A549 (cell line): ENCODE measurements at regions not wholly inside any gene's neighbourhood (a gene's known extent, or its start where the extent isn't known, plus 50 kb on each side); places are given as distances from the start of the nearest gene placed in this dataset.

Source experiments
- ATAC-seq, 2 experiments: fragments of 200-7000 bp in 1 of 2; fragments of >200 bp in 1 of 2; cut with Nextera tagmentation in 1 of 2; cut with Tn5 transposase in 1 of 2; 3 replicates each; pipeline versions ENCODE4 v1.8.0 to v1.9.1; 2018 to 2020; ENCODE audit warnings: mild to moderate bottlenecking in 1 of 2, moderate library complexity in 1 of 2
- CTCF ChIA-PET: fragments of 300-600 bp; sonication (Branson Sonifier 250); formaldehyde crosslinking; extraction: SDS; loops from one replicate; lab custom pipeline; 2021; ENCODE audit warnings: antibody characterized with exemption, inconsistent platforms; lab: Yijun Ruan, JAX
- POLR2A ChIA-PET: fragments of 350-600 bp; formaldehyde crosslinking; extraction: SDS; loops from one replicate; lab custom pipeline; 2021; ENCODE audit warnings: antibody characterized with exemption, inconsistent platforms; lab: Yijun Ruan, JAX
- DNase-seq, 2 experiments: peaks; one replicate each; pipeline versions ENCODE4 v3.0.0 to v3.0.0-alpha.2; 2011 to 2016; ENCODE audit warnings: low read depth in 1 of 2, low spot score in 1 of 2
- FAIRE-seq: peaks from 2 replicates; lab custom pipeline; 2011; peaks lifted over from hg19 to GRCh38; lab: Jason Lieb, UNC
- H3K27ac ChIP-seq, 2 experiments: fragments of >200 bp; sonication (Bioruptor Twin); formaldehyde crosslinking; 3 replicates each; pipeline ENCODE4 v1.5.1; 2016 to 2017
- H3K4me1 ChIP-seq: fragments of >200 bp; sonication (Bioruptor Twin); formaldehyde crosslinking; 3 replicates; pipeline ENCODE4 v1.6.1; 2016
- H3K4me2 ChIP-seq: fragments of >200 bp; sonication (Bioruptor Twin); formaldehyde crosslinking; 3 replicates; pipeline ENCODE4 v1.6.1; 2016
- H3K4me3 ChIP-seq: fragments of >200 bp; sonication (Bioruptor Twin); formaldehyde crosslinking; 3 replicates; pipeline ENCODE4 v1.5.1; 2016
- H3K9me3 ChIP-seq: fragments of >200 bp; sonication (Bioruptor Twin); formaldehyde crosslinking; 3 replicates; pipeline ENCODE4 v1.6.1; 2016
- BHLHE40 ChIP-seq: IDR thresholded peaks from 2 replicates; pipeline ENCODE4 v1.6.1; 2012; ENCODE audit warnings: low read depth, low read length, inconsistent platforms
- CEBPB ChIP-seq, 2 experiments: fragments of >200 bp in 1 of 2; sonication (Bioruptor Twin) in 1 of 2; formaldehyde crosslinking in 1 of 2; IDR thresholded peaks; 2 replicates each; pipeline ENCODE4 v1.6.1; 2012 to 2016
- CHD4 ChIP-seq: fragments of 200-600 bp; sonication (generic); IDR thresholded peaks from 2 replicates; pipeline ENCODE4 v1.6.1; 2016; ENCODE audit warnings: antibody characterized with exemption, mild to moderate bottlenecking, borderline replicate concordance
- EHF ChIP-seq: fragments of 250-450 bp; sonication (Bioruptor Pico); IDR thresholded peaks from 2 replicates; pipeline ENCODE4 v1.5.0; 2020; ENCODE audit warnings: mild to moderate bottlenecking
- EP300 ChIP-seq, 2 experiments: fragments of >200 bp; sonication (Bioruptor Twin); formaldehyde crosslinking; IDR thresholded peaks; 2 replicates in 1 of 2; 3 replicates in 1 of 2; pipeline ENCODE4 v1.6.1; 2016 to 2017
- FOSB ChIP-seq: fragments of 250-450 bp; sonication (Bioruptor Pico); IDR thresholded peaks from 2 replicates; pipeline ENCODE4 v1.5.0; 2020; ENCODE audit warnings: mild to moderate bottlenecking, moderate library complexity
- GATA3 ChIP-seq: IDR thresholded peaks from 2 replicates; pipeline ENCODE4 v1.6.1; 2012; ENCODE audit warnings: borderline replicate concordance
- HDAC2 ChIP-seq: fragments of 200-600 bp; sonication (generic); IDR thresholded peaks from 2 replicates; pipeline ENCODE4 v1.6.1; 2016
- HEYL ChIP-seq: fragments of 250-450 bp; sonication (Bioruptor Pico); IDR thresholded peaks from 2 replicates; pipeline ENCODE4 v1.8.0; 2021; ENCODE audit warnings: mild to moderate bottlenecking, moderate library complexity
- HOXB13 ChIP-seq: fragments of 250-450 bp; sonication (Bioruptor Pico); IDR thresholded peaks from 2 replicates; pipeline ENCODE4 v1.5.0; 2020; ENCODE audit warnings: low read depth, mild to moderate bottlenecking, moderate library complexity
- JUNB ChIP-seq: fragments of >200 bp; sonication (Bioruptor Twin); formaldehyde crosslinking; IDR thresholded peaks from 2 replicates; pipeline ENCODE4 v1.6.1; 2016
- KDM1A ChIP-seq: fragments of 200-600 bp; sonication (generic); IDR thresholded peaks from 2 replicates; pipeline ENCODE4 v1.6.1; 2016; ENCODE audit warnings: low read depth, mild to moderate bottlenecking
- MAZ ChIP-seq: fragments of 150-350 bp; IDR thresholded peaks from 2 replicates; pipeline ENCODE4 v1.6.1; 2014; ENCODE audit warnings: antibody characterized with exemption, low read depth, low read length, borderline replicate concordance
- NFE2L2 ChIP-seq: fragments of 150-350 bp; conservative IDR thresholded peaks from 2 replicates; pipeline ENCODE4 v1.6.1; 2014; ENCODE audit warnings: low read length
- POLR2A ChIP-seq: IDR thresholded peaks from 2 replicates; pipeline ENCODE4 v1.6.1; 2012; ENCODE audit warnings: mild to moderate bottlenecking, low read length
- SMC3 ChIP-seq: fragments of >200 bp; sonication (Bioruptor Twin); formaldehyde crosslinking; IDR thresholded peaks from 3 replicates; pipeline ENCODE4 v1.6.1; 2018; ENCODE audit warnings: inconsistent platforms
- ZC3H11A ChIP-seq: fragments of 450-650 bp; IDR thresholded peaks from 2 replicates; pipeline ENCODE4 v1.6.1; 2014; ENCODE audit warnings: antibody characterized with exemption, mild to moderate bottlenecking
- ZFP36 ChIP-seq: fragments of 450-650 bp; IDR thresholded peaks from 2 replicates; pipeline ENCODE4 v1.6.1; 2014; ENCODE audit warnings: borderline replicate concordance; ENCODE audit not compliant: partially characterized antibody
- ZSCAN20 ChIP-seq: fragments of 250-450 bp; sonication (Bioruptor Pico); IDR thresholded peaks from 2 replicates; pipeline ENCODE4 v1.8.0; 2022; ENCODE audit warnings: mild to moderate bottlenecking, moderate library complexity
- WGBS: methylation state at CpG from one replicate; pipeline ENCODE4 v1.1.6; 2017; ENCODE audit errors: missing lambda C conversion rate; 5-methylcytosine and 5-hydroxymethylcytosine counted together
- TF ChIP-seq, protein P1 (sequence below): fragments of 250-450 bp; sonication (Bioruptor Pico); IDR thresholded peaks from 2 replicates; pipeline ENCODE4 v1.5.0; 2020; ENCODE audit warnings: low read depth, mild to moderate bottlenecking, moderate library complexity
- TF ChIP-seq, protein P2 (sequence below): fragments of 450-650 bp; IDR thresholded peaks from 2 replicates; pipeline ENCODE4 v1.6.1; 2014; ENCODE audit warnings: antibody characterized with exemption
- TF ChIP-seq, protein P3 (sequence below): fragments of >200 bp; sonication (Bioruptor Twin); formaldehyde crosslinking; IDR thresholded peaks from 2 replicates; pipeline ENCODE4 v1.6.1; 2016
- TF ChIP-seq, protein P4 (sequence below): fragments of >200 bp; sonication (Bioruptor Twin); formaldehyde crosslinking; IDR thresholded peaks from 3 replicates; pipeline ENCODE4 v1.6.1; 2016
- TF ChIP-seq, protein P5 (sequence below): fragments of 200-600 bp; sonication (generic); IDR thresholded peaks from 2 replicates; pipeline ENCODE4 v1.6.1; 2016; ENCODE audit warnings: antibody characterized with exemption, mild to moderate bottlenecking, moderate library complexity
- TF ChIP-seq, protein P6 (sequence below): fragments of >200 bp; sonication (Bioruptor Twin); formaldehyde crosslinking; IDR thresholded peaks from 3 replicates; pipeline ENCODE4 v1.5.1; 2016
- TF ChIP-seq, protein P7 (sequence below): IDR thresholded peaks from 2 replicates; pipeline ENCODE4 v1.6.1; 2012

DNA sequence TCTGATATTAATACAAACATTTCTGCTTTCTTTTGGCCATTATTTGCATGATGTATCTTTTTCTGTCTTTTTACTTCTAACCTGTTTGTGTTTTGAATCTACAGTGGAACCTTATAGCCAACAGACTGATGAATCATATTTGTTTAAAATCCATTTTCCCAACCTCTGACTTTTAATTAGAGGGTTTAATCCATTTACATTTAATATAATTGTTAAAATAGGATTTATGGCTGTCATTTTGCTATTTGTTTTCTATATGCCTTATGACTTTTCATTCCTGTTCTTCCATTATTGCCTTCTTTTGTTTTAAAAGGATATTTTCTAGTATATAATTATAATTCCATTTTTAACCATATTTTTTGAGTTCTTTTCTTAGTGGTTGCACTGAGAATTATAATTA is 286.1 kb downstream of the ZNF621 start (continued):
- TF ChIP-seq, protein P1, sequence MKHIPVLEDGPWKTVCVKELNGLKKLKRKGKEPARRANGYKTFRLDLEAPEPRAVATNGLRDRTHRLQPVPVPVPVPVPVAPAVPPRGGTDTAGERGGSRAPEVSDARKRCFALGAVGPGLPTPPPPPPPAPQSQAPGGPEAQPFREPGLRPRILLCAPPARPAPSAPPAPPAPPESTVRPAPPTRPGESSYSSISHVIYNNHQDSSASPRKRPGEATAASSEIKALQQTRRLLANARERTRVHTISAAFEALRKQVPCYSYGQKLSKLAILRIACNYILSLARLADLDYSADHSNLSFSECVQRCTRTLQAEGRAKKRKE (CRISPR knock-in tag) = no peak
- no peak for TF ChIP-seq GATA3

DNA sequence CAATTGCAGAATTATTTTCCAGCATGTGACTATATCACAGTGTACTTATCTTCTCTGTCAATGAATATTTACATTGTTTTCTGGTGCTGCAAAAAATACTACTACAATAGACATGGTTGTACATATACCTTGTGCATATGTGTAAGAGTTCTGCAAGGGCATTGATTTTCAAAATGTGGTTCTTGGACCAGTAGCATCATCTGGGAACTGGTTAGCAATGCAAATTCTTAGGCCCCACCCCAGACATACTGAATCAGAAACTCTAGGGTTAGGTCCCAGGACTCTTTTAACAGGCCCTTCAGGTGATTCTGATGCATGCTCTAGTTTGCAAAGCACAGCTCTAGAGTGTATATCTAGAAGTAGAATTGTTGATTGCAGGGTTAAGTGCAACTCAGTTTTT is 292.3 kb downstream of the ZNF621 start:
- Histone ChIP-seq H3K27ac (no peak overlapping the region), H3K4me3 (no peak overlapping the region), H3K9me3 (0 out of 3 replicates have a peak, but pooled peaks cover under 1% of the 10 kb centered on the region), H3K4me2 (no peak overlapping the region), H3K4me1 (no peaks in the 10 kb centered on the region)
- ChIA-PET CTCF (no interaction called here), POLR2A (no interaction called here)
- TF ChIP-seq, protein P2, sequence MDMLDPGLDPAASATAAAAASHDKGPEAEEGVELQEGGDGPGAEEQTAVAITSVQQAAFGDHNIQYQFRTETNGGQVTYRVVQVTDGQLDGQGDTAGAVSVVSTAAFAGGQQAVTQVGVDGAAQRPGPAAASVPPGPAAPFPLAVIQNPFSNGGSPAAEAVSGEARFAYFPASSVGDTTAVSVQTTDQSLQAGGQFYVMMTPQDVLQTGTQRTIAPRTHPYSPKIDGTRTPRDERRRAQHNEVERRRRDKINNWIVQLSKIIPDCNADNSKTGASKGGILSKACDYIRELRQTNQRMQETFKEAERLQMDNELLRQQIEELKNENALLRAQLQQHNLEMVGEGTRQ = no peak
- TF ChIP-seq ZSCAN20 = no peak
- TF ChIP-seq, protein P3, sequence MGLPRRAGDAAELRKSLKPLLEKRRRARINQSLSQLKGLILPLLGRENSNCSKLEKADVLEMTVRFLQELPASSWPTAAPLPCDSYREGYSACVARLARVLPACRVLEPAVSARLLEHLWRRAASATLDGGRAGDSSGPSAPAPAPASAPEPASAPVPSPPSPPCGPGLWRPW = no peak
- no peak for TF ChIP-seq KDM1A
- TF ChIP-seq HEYL (CRISPR knock-in tag) = no peak
- no peak for TF ChIP-seq HOXB13
- TF ChIP-seq POLR2A = no peak
- no peak for TF ChIP-seq EP300 (IDR thresholded peaks at IDR 0.05)
- ATAC-seq (no peak), FAIRE-seq (no peak), DNase-seq (no peak)

DNA sequence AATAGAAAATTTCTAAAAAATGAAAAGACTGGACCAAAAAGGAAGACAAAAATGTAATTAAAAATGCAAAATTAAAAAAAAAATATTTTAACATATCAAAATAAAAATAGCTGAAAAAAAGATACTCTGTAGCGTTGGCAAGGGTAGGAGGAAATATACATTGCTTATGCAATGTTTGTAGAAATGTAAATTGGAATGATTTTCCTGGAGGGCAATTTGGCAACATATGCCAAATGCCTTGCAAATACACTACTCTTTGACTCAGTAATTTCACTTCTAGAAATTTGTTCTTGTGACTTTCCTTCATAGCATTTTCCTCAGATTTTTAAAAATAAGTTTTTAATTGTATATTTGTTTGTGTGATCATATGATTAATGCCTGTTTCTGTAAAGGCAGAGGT is 296.6 kb downstream of the ZNF621 start:
- WGBS = 60% methylated on average over 1 of the region's 1 CpG
- TF ChIP-seq EHF (CRISPR knock-in tag) (no peak), ZFP36 (no peak), ZSCAN20 (no peak), POLR2A (no peak), SMC3 (no peak), HEYL (CRISPR knock-in tag) (no peak), CHD4 (no peak), ZC3H11A (no peak), BHLHE40 (no peak), HDAC2 (no peak), MAZ (no peak), JUNB (no peak), FOSB (CRISPR knock-in tag) (no peak), CEBPB (IDR thresholded peaks at IDR 0.05) (no peak), NFE2L2 (no peak)
- TF ChIP-seq, protein P4, sequence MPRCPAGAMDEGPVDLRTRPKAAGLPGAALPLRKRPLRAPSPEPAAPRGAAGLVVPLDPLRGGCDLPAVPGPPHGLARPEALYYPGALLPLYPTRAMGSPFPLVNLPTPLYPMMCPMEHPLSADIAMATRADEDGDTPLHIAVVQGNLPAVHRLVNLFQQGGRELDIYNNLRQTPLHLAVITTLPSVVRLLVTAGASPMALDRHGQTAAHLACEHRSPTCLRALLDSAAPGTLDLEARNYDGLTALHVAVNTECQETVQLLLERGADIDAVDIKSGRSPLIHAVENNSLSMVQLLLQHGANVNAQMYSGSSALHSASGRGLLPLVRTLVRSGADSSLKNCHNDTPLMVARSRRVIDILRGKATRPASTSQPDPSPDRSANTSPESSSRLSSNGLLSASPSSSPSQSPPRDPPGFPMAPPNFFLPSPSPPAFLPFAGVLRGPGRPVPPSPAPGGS = no peak
- TF ChIP-seq, protein P5, sequence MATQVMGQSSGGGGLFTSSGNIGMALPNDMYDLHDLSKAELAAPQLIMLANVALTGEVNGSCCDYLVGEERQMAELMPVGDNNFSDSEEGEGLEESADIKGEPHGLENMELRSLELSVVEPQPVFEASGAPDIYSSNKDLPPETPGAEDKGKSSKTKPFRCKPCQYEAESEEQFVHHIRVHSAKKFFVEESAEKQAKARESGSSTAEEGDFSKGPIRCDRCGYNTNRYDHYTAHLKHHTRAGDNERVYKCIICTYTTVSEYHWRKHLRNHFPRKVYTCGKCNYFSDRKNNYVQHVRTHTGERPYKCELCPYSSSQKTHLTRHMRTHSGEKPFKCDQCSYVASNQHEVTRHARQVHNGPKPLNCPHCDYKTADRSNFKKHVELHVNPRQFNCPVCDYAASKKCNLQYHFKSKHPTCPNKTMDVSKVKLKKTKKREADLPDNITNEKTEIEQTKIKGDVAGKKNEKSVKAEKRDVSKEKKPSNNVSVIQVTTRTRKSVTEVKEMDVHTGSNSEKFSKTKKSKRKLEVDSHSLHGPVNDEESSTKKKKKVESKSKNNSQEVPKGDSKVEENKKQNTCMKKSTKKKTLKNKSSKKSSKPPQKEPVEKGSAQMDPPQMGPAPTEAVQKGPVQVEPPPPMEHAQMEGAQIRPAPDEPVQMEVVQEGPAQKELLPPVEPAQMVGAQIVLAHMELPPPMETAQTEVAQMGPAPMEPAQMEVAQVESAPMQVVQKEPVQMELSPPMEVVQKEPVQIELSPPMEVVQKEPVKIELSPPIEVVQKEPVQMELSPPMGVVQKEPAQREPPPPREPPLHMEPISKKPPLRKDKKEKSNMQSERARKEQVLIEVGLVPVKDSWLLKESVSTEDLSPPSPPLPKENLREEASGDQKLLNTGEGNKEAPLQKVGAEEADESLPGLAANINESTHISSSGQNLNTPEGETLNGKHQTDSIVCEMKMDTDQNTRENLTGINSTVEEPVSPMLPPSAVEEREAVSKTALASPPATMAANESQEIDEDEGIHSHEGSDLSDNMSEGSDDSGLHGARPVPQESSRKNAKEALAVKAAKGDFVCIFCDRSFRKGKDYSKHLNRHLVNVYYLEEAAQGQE = no peak
- TF ChIP-seq, protein P2 = no peak
- TF ChIP-seq, protein P6, sequence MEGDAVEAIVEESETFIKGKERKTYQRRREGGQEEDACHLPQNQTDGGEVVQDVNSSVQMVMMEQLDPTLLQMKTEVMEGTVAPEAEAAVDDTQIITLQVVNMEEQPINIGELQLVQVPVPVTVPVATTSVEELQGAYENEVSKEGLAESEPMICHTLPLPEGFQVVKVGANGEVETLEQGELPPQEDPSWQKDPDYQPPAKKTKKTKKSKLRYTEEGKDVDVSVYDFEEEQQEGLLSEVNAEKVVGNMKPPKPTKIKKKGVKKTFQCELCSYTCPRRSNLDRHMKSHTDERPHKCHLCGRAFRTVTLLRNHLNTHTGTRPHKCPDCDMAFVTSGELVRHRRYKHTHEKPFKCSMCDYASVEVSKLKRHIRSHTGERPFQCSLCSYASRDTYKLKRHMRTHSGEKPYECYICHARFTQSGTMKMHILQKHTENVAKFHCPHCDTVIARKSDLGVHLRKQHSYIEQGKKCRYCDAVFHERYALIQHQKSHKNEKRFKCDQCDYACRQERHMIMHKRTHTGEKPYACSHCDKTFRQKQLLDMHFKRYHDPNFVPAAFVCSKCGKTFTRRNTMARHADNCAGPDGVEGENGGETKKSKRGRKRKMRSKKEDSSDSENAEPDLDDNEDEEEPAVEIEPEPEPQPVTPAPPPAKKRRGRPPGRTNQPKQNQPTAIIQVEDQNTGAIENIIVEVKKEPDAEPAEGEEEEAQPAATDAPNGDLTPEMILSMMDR = no peak
- TF ChIP-seq, protein P7, sequence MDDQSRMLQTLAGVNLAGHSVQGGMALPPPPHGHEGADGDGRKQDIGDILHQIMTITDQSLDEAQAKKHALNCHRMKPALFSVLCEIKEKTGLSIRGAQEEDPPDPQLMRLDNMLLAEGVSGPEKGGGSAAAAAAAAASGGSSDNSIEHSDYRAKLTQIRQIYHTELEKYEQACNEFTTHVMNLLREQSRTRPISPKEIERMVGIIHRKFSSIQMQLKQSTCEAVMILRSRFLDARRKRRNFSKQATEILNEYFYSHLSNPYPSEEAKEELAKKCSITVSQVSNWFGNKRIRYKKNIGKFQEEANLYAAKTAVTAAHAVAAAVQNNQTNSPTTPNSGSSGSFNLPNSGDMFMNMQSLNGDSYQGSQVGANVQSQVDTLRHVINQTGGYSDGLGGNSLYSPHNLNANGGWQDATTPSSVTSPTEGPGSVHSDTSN = no peak
- H3K27ac ChIP-seq = no peak overlapping the region
- H3K4me3 ChIP-seq = no peak overlapping the region
- no peaks in the 10 kb centered on the region for H3K4me1 ChIP-seq
- no peak overlapping the region for H3K4me2 ChIP-seq
- ATAC-seq (no peak), DNase-seq (no peak), FAIRE-seq (no peak)
- no peaks in the 10 kb centered on the region for H3K9me3 ChIP-seq
- ChIA-PET POLR2A (no interaction called here), CTCF (no interaction called here)
